Body of pancreas (tissue), 4 donors: ENCODE measurements at regions not wholly inside any gene's neighbourhood (a gene's known extent, or its start where the extent isn't known, plus 50 kb on each side); places are given as distances from the start of the nearest gene placed in this dataset.

ENCODE experiments used
- ATAC-seq: fragments of 150-250 bp; one replicate; pipeline ENCODE4 v1.9.1; 2016
- DNase-seq, 4 donors: peaks; one replicate each; pipeline ENCODE4 v3.0.0-alpha.2; 2019
- H3K27ac ChIP-seq, 4 donors: fragments of 200-600 bp; sonication (generic); 1 replicate in 3 of 4; 2 replicates in 1 of 4; pipeline versions ENCODE4 v1.5.1 to v1.6.1; 2016 to 2019; ENCODE audit warnings: mild to moderate bottlenecking in 1 of 4, mixed read lengths in 1 of 4, moderate library complexity in 1 of 4
- H3K27me3 ChIP-seq, 2 donors: fragments of 200-600 bp; sonication (generic); one replicate each; pipeline ENCODE4 v1.6.0; 2016; ENCODE audit warnings: mild to moderate bottlenecking in 1 of 2
- H3K36me3 ChIP-seq, 2 donors: fragments of 200-600 bp; sonication (generic); replicated peaks in 1 of 2; 2 replicates each; pipeline ENCODE4 v1.5.1; 2016; ENCODE audit warnings: low read depth in 2 of 2; ENCODE audit not compliant: insufficient read depth in 1 of 2
- H3K4me1 ChIP-seq: fragments of 200-600 bp; sonication (generic); one replicate; pipeline ENCODE4 v1.6.0; 2016
- H3K4me3 ChIP-seq, 2 donors: fragments of 200-600 bp; sonication (generic); 1 replicate in 1 of 2; 2 replicates in 1 of 2; pipeline ENCODE4 v1.5.1; 2016 to 2019
- H3K9me3 ChIP-seq, 3 donors: fragments of 200-600 bp; sonication (generic); 1 replicate in 2 of 3; 2 replicates in 1 of 3; pipeline ENCODE4 v1.5.1; 2016
- POLR2A ChIP-seq, 3 donors: fragments of 450-650 bp; IDR thresholded peaks; one replicate each; pipeline ENCODE4 v1.6.1; 2016; ENCODE audit warnings: antibody characterized with exemption in 3 of 3, mild to moderate bottlenecking in 2 of 3
- WGBS, 2 donors: methylation state at CpG; one replicate each; pipeline ENCODE4 v1.1.5; 2017; 5-methylcytosine and 5-hydroxymethylcytosine counted together
- intact Hi-C: fragments of 100-400 bp; cut with DNase I; formaldehyde crosslinking; loops from one replicate; pipeline ENCODE4 v1.15.1; 2023
- TF ChIP-seq, protein P1 (sequence below), 7 experiments: fragments of 450-650 bp in 4 of 7; fragments of 200-600 bp in 3 of 7; sonication (generic) in 3 of 7; IDR thresholded peaks; one replicate each; pipeline ENCODE4 v1.5.1; 2016 to 2019; ENCODE audit warnings: antibody characterized with exemption in 7 of 7

DNA sequence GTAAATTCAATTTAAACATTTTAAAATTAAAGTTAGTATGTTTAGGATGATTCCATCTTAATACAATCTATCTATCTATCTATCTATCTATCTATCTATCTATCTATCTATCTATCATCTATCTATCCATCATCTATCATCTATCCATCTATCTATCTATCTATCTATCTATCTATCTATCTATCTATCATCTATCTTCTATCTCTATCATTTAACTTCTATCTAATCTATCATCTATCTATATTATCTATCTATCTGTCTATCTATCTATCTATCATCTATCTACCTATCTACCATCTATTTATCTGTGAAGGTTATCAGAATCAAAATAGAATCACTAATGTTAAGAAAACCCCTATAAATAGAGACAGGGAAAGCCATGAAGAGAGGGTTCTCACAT, 78.3 kb downstream of the RAMP3 start:
- TF ChIP-seq, protein P1, sequence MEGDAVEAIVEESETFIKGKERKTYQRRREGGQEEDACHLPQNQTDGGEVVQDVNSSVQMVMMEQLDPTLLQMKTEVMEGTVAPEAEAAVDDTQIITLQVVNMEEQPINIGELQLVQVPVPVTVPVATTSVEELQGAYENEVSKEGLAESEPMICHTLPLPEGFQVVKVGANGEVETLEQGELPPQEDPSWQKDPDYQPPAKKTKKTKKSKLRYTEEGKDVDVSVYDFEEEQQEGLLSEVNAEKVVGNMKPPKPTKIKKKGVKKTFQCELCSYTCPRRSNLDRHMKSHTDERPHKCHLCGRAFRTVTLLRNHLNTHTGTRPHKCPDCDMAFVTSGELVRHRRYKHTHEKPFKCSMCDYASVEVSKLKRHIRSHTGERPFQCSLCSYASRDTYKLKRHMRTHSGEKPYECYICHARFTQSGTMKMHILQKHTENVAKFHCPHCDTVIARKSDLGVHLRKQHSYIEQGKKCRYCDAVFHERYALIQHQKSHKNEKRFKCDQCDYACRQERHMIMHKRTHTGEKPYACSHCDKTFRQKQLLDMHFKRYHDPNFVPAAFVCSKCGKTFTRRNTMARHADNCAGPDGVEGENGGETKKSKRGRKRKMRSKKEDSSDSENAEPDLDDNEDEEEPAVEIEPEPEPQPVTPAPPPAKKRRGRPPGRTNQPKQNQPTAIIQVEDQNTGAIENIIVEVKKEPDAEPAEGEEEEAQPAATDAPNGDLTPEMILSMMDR (IDR thresholded peaks at IDR 0.05), result no peak
- TF ChIP-seq POLR2A (IDR thresholded peaks at IDR 0.05), result no peak
- Histone ChIP-seq H3K36me3 (no peaks in the 10 kb centered on the region), H3K27me3 (no peaks in the 10 kb centered on the region), H3K4me3 (no peak overlapping the region), H3K4me1 (no peaks in the 10 kb centered on the region), H3K27ac (no peak overlapping the region), H3K9me3 (no peaks in the 10 kb centered on the region)
- ATAC-seq (no peak), DNase-seq (no peak)
- intact Hi-C loops, result no loop called here

DNA sequence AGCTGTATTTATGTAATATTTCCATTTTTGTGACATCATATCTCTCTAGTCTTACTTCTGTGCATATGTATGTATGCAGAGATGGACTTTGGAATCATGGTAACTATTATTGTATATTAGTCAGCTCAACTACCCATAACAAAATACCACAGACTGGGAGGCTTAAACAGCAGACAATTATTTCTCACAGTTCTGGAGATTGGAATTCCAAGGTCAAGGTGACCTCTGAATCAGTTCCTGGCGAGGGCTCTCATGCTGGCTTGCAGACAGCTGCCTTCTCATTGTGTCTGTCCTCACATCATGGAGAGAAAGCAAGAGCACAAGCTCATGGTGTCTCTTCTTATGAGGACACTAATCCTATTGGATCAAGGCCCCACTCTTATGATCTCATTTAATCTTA, 79.1 kb downstream of the RAMP3 start:
- WGBS, 2 donors, result 43 to 50% methylated on average over 1 of the region's 1 CpG
- intact Hi-C loops, result no loop called here
- TF ChIP-seq, protein P1 (IDR thresholded peaks at IDR 0.05), result no peak
- no peak for TF ChIP-seq POLR2A (IDR thresholded peaks at IDR 0.05)
- Histone ChIP-seq H3K4me3 (no peak overlapping the region), H3K36me3 (no peaks in the 10 kb centered on the region), H3K27ac (no peak overlapping the region), H3K9me3 (no peaks in the 10 kb centered on the region), H3K27me3 (no peaks in the 10 kb centered on the region), H3K4me1 (no peaks in the 10 kb centered on the region)
- ATAC-seq, result no peak
- DNase-seq, result no peak

DNA sequence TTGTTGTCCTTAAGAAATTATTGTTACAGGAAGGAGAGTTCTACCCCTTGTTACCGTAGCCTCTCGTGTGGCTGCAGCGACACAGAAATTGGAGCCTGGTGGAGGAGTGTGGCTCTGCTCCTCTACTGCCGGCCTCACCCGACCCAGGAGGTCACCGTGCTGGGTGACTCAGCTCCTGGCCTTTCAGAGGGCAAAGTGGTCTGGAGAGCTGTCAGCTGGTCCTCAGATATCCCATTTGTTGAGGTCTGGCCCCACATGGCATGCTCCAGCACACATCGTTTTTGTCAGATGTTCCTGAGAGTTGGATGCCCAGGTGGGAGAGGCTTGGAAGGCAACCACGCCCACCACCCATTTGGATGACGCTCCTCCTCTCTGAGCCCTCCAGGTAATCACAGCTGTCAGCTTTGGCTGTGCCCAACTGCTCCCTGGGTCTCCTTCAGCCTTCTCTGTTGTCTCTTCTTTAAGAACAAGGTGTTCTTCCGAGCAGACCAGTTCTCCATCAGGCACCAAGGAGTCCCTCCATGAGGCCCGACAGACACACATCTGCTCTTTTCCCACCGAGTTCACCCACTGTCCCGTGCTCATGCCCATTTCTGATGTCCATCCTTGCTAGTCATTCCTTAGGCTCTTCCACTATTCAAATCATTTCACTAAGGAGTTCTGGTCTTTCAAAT, 80.3 kb downstream of the RAMP3 start:
- DNase-seq (no peak), ATAC-seq (no peak)
- intact Hi-C loops, result no loop called here
- Histone ChIP-seq H3K27me3 (no peaks in the 10 kb centered on the region), H3K27ac (no peak overlapping the region), H3K4me3 (no peak overlapping the region), H3K4me1 (no peaks in the 10 kb centered on the region), H3K9me3 (no peaks in the 10 kb centered on the region), H3K36me3 (no peaks in the 10 kb centered on the region)
- TF ChIP-seq, protein P1 (IDR thresholded peaks at IDR 0.05), result no peak
- no peak for TF ChIP-seq POLR2A (IDR thresholded peaks at IDR 0.05)
- 63 to 73% methylated on average over 13 of the region's 13 CpGs for WGBS, 2 donors

DNA sequence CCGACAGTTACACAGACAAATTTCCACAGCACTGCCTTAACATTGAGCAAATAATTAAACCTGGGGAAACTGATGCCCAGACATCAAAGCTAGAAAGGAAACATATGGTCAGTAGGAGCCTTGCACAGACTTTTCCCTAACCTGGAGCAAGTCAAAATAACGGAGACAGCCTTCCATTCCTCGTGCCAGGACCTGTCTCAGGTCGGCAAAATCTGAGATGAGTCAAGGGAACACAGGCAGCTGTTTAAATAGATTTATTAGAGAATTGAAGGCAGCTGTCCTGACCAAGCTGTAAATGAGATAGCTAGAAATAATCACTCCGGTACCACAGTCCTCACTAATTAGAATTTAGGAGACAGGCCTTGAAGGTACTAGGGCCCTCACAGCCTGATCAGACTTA, 81.2 kb downstream of the RAMP3 start:
- Histone ChIP-seq H3K4me1 (no peaks in the 10 kb centered on the region), H3K27ac (no peak overlapping the region), H3K9me3 (no peaks in the 10 kb centered on the region), H3K36me3 (no peaks in the 10 kb centered on the region), H3K4me3 (no peak overlapping the region), H3K27me3 (no peaks in the 10 kb centered on the region)
- TF ChIP-seq POLR2A (IDR thresholded peaks at IDR 0.05), result no peak
- TF ChIP-seq, protein P1 (IDR thresholded peaks at IDR 0.05), result no peak
- DNase-seq (no peak), ATAC-seq (no peak)
- 21 to 35% methylated on average over 5 of the region's 5 CpGs for WGBS, 2 donors
- intact Hi-C loops, result no loop called here

DNA sequence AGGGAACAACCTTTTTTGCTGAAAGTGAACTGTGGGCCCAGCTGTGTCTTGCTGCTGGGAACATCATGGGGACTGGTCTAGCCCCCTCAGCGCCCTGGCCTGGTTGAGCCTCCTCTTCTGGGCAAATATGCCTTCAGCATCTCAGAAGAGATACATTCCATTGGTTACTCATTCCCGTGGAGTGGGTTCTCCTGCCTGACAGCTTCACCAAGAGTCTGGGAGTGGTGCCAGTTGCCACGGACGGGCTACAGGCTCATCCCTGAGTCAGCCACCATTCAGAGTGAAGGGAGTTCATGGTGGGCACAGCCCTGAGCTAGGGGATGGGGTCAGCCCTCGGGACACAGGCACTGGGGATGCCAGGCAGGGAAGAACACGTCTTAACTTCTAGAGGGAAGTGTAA, 81.9 kb downstream of the RAMP3 start:
- Histone ChIP-seq H3K36me3 (no peaks in the 10 kb centered on the region), H3K9me3 (no peaks in the 10 kb centered on the region), H3K27ac (no peak overlapping the region), H3K4me3 (no peak overlapping the region), H3K4me1 (no peaks in the 10 kb centered on the region), H3K27me3 (no peaks in the 10 kb centered on the region)
- TF ChIP-seq, protein P1 (IDR thresholded peaks at IDR 0.05), result no peak
- TF ChIP-seq POLR2A (IDR thresholded peaks at IDR 0.05), result no peak
- 54 to 64% methylated on average over 6 of the region's 6 CpGs for WGBS, 2 donors
- ATAC-seq (no peak), DNase-seq (no peak)
- intact Hi-C loops, result no loop called here
